ENCODE measurements at regions not wholly inside any gene's neighbourhood (a gene's known extent, or its start where the extent isn't known, plus 50 kb on each side); places are given as distances from the start of the nearest gene placed in this dataset.

DNA sequence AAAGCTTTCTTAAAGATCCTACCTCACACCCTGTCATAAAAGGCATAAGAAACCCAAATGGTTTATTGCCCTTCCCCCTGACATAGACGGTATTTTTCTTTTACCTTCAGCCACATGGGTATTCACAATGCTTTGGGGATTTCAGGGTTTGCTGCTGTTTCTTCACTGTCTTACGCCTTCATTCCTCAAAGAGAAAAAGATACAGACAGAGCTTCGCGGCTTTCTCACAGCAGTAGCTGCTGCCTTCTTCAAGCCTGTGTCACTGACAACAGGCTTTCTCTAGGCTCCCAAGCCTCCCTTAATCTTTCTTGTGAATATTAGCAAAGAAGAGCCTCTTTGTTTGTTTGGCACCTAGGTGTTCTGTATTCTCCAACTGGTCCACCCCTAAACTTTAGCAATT lies 197.4 kb upstream of the ARID2 start:
- Mint-ChIP-seq H3K4me3 (no peak overlapping the region), H3K9me3 (no peaks in the 10 kb centered on the region), H3K4me1 (no peaks in the 10 kb centered on the region), H3K36me3 (ENCODE audit: insufficient read depth) (no peaks in the 10 kb centered on the region), H3K27me3 (peaks cover 21% of the 10 kb centered on the region), H3K27ac (ENCODE audit: low read depth) (no peak overlapping the region)
- no peak for DNase-seq (ENCODE audit: low spot score in 2 of 2)
- ATAC-seq (replicated peaks; ENCODE audit: extremely low read depth, poor library complexity, severe bottlenecking), result no peak

- Mint-ChIP-seq H3K9me3 (no peaks in the 10 kb centered on the region), H3K4me3 (no peak overlapping the region), H3K27me3 (peaks cover 23% of the 10 kb centered on the region), H3K36me3 (ENCODE audit: insufficient read depth) (no peaks in the 10 kb centered on the region), H3K4me1 (no peaks in the 10 kb centered on the region), H3K27ac (ENCODE audit: low read depth) (no peak overlapping the region)
- no peak for DNase-seq (ENCODE audit: low spot score in 2 of 2)
- ATAC-seq (replicated peaks; ENCODE audit: extremely low read depth, poor library complexity, severe bottlenecking), result no peak
Measured at GRCh38 chr12:45535610-45536180, 193.8 kb upstream of the ARID2 start.

DNA sequence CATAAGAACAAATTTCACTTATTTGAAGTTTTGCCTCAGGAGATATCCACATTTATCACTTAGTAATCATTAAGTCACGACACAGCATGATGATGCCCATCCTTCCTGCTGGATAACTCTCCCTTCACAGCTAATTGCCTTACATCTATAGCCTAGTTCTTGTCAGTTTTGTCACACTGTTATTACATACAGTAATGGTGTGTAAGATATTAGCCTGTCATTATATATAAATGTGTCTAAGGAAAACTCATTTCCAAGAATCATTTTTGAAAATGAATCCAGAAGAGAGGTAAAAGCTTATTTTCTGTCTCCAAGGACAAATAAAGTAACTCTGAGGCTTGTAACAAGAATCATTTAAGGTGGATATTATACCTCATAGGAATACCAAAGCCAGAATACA lies 193.2 kb upstream of the ARID2 start:
- no peaks in the 10 kb centered on the region for H3K4me1 Mint-ChIP-seq
- H3K36me3 Mint-ChIP-seq (ENCODE audit: insufficient read depth), result no peaks in the 10 kb centered on the region
- H3K9me3 Mint-ChIP-seq, result no peaks in the 10 kb centered on the region
- peaks cover 23% of the 10 kb centered on the region for H3K27me3 Mint-ChIP-seq
- DNase-seq (ENCODE audit: low spot score in 2 of 2), result no peak
- no peak overlapping the region for H3K4me3 Mint-ChIP-seq
- ATAC-seq (replicated peaks; ENCODE audit: extremely low read depth, poor library complexity, severe bottlenecking), result no peak
- H3K27ac Mint-ChIP-seq (ENCODE audit: low read depth), result no peak overlapping the region

GRCh38 chr12:45540661-45541341 lies 188.7 kb upstream of the ARID2 start:
- no peak for ATAC-seq (replicated peaks; ENCODE audit: extremely low read depth, poor library complexity, severe bottlenecking)

DNA sequence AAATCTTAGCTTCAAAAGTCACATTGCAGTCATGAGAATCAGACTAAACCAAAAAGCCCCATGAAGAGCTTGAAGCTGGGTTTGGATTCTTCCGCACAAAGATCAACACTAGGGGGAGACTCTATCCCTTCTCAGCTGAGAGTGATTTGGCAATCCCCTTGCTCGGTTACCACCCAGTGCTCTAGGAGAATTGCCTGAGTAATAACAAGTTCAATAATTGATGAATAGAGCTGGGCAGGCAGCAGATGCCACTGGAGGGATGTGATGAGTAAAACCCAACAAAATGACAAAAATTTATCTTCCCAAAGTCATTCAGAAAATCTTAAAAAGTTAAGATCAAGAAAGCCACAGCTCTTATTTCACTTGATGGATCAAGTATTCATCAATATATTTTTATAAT lies 185.6 kb upstream of the ARID2 start:
- ATAC-seq (replicated peaks; ENCODE audit: extremely low read depth, poor library complexity, severe bottlenecking) (peak; percentile 86), DNase-seq (ENCODE audit: low spot score in 2 of 2) (peak in 1 of 2 donors; percentile 35)
- H3K36me3 Mint-ChIP-seq (ENCODE audit: insufficient read depth), result no peaks in the 10 kb centered on the region
- H3K4me3 Mint-ChIP-seq, result no peak overlapping the region
- no peaks in the 10 kb centered on the region for H3K27me3 Mint-ChIP-seq
- H3K4me1 Mint-ChIP-seq, result no peaks in the 10 kb centered on the region
- no peak overlapping the region for H3K27ac Mint-ChIP-seq (ENCODE audit: low read depth)
- H3K9me3 Mint-ChIP-seq, result no peaks in the 10 kb centered on the region

More at GRCh38 chr12:45540661-45541341, 188.7 kb upstream of the ARID2 start:
- no peak for DNase-seq (ENCODE audit: low spot score in 2 of 2)
- Mint-ChIP-seq H3K27me3 (peaks cover 14% of the 10 kb centered on the region), H3K9me3 (no peaks in the 10 kb centered on the region), H3K4me3 (no peak overlapping the region), H3K36me3 (ENCODE audit: insufficient read depth) (no peaks in the 10 kb centered on the region), H3K27ac (ENCODE audit: low read depth) (no peak overlapping the region), H3K4me1 (no peaks in the 10 kb centered on the region)

DNA sequence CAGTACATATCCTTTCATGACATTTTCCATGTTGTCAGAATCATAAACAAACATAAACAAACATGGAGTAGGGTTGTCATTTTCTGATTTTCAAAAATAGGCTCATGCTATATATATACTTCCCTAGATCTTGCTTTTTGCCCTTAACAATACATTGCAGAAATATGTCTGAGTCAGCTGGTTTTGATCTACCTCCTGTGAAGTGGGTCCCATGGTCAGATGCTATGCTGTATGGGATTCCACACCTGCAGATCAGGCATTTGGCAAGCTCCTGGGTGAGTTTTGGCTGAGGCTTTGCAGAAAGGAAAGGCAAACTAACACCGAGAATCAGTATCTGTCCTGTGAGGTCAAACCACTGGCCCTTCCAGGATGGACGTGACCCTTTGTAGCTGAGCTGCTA lies 183.0 kb upstream of the ARID2 start:
- no peaks in the 10 kb centered on the region for H3K27me3 Mint-ChIP-seq
- H3K27ac Mint-ChIP-seq (ENCODE audit: low read depth), result no peak overlapping the region
- no peaks in the 10 kb centered on the region for H3K36me3 Mint-ChIP-seq (ENCODE audit: insufficient read depth)
- DNase-seq (ENCODE audit: low spot score in 2 of 2) (no peak), ATAC-seq (replicated peaks; ENCODE audit: extremely low read depth, poor library complexity, severe bottlenecking) (no peak)
- no peak overlapping the region for H3K4me3 Mint-ChIP-seq
- H3K9me3 Mint-ChIP-seq, result no peaks in the 10 kb centered on the region
- no peaks in the 10 kb centered on the region for H3K4me1 Mint-ChIP-seq

DNA sequence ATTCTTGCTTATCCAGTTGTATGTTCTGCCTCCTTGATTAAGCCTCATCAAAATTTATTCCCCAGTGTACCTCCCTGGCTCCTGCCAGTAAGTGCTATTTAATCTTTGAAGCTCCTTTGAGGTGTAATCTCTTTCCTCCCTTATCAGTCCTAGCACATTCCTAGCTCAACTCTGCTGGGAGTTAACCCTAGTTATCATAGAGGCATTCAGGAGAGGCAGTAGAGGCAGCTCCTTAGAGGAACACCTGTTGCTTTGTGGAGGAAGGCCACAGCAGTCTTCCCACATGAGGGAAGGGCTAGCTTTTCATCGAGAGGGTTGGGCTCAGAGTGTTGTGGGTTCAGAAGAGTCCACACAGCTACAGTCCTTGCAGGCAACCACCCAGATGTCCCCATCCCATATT lies 182.4 kb upstream of the ARID2 start:
- DNase-seq (ENCODE audit: low spot score in 2 of 2) (no peak), ATAC-seq (replicated peaks; ENCODE audit: extremely low read depth, poor library complexity, severe bottlenecking) (no peak)
- H3K36me3 Mint-ChIP-seq (ENCODE audit: insufficient read depth), result no peaks in the 10 kb centered on the region
- no peak overlapping the region for H3K27ac Mint-ChIP-seq (ENCODE audit: low read depth)
- H3K27me3 Mint-ChIP-seq, result no peaks in the 10 kb centered on the region
- no peaks in the 10 kb centered on the region for H3K9me3 Mint-ChIP-seq
- no peak overlapping the region for H3K4me3 Mint-ChIP-seq
- H3K4me1 Mint-ChIP-seq, result no peaks in the 10 kb centered on the region

DNA sequence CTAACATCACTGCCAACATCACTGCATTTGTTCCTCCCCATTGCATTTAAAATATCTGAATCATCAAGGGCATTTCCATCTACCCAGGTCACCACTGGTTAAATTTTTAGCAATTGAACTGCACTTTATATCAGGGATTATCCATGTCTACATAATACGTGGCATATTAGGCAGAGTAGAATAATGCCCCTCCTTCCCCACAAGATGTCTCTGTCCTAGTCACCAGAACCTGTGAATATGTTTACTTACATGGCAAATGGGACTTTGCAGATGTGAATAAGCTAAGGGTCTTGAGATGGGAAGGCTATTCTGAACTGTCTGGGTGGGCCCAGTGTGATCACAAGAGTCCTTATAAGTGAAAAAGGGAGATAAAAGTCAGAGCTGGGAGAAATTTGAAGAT lies 181.7 kb upstream of the ARID2 start:
- no peak for ATAC-seq (replicated peaks; ENCODE audit: extremely low read depth, poor library complexity, severe bottlenecking)
- H3K9me3 Mint-ChIP-seq, result no peaks in the 10 kb centered on the region
- H3K4me1 Mint-ChIP-seq, result no peaks in the 10 kb centered on the region
- H3K27me3 Mint-ChIP-seq, result no peaks in the 10 kb centered on the region
- H3K4me3 Mint-ChIP-seq, result no peak overlapping the region
- DNase-seq (ENCODE audit: low spot score in 2 of 2), result no peak
- H3K36me3 Mint-ChIP-seq (ENCODE audit: insufficient read depth), result no peaks in the 10 kb centered on the region
- no peak overlapping the region for H3K27ac Mint-ChIP-seq (ENCODE audit: low read depth)

GRCh38 chr12:45548426-45548825 lies 181.1 kb upstream of the ARID2 start:
- H3K27ac Mint-ChIP-seq (ENCODE audit: low read depth), result no peak overlapping the region
- ATAC-seq (replicated peaks; ENCODE audit: extremely low read depth, poor library complexity, severe bottlenecking) (no peak), DNase-seq (ENCODE audit: low spot score in 2 of 2) (no peak)
- no peaks in the 10 kb centered on the region for H3K36me3 Mint-ChIP-seq (ENCODE audit: insufficient read depth)
- H3K4me1 Mint-ChIP-seq, result no peaks in the 10 kb centered on the region
- no peaks in the 10 kb centered on the region for H3K9me3 Mint-ChIP-seq
- no peak overlapping the region for H3K4me3 Mint-ChIP-seq
- H3K27me3 Mint-ChIP-seq, result no peaks in the 10 kb centered on the region

GRCh38 chr12:45549337-45549902 lies 180.1 kb upstream of the ARID2 start:
- Mint-ChIP-seq H3K4me3 (no peak overlapping the region), H3K27me3 (peaks cover under 1% of the 10 kb centered on the region), H3K27ac (ENCODE audit: low read depth) (no peak overlapping the region), H3K9me3 (no peaks in the 10 kb centered on the region), H3K4me1 (no peaks in the 10 kb centered on the region), H3K36me3 (ENCODE audit: insufficient read depth) (no peaks in the 10 kb centered on the region)
- ATAC-seq (replicated peaks; ENCODE audit: extremely low read depth, poor library complexity, severe bottlenecking) (no peak), DNase-seq (ENCODE audit: low spot score in 2 of 2) (no peak)

DNA sequence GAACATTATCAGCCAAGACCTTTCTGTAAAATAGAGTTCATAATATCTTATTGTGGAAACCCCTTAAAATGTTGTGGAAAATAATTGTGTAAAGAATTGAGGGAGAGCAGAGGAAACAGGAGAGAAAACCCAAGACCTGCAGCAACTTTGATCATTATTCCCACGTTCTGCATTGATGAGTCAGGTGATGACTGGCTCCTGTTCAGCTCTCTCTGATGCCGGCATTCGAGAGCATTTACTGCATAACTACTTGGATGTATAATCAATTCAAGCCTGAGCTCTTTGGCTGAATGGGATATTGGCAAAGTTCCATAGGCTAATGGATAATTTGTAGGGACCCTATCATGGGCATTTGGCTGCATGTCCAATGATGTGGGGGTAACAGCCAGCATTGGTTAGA lies 176.3 kb upstream of the ARID2 start:
- Mint-ChIP-seq H3K27me3 (peaks cover 10% of the 10 kb centered on the region), H3K36me3 (ENCODE audit: insufficient read depth) (no peaks in the 10 kb centered on the region)

GRCh38 chr12:45557016-45557415 lies 172.5 kb upstream of the ARID2 start:
- no peak overlapping the region for H3K27ac Mint-ChIP-seq (ENCODE audit: low read depth)
- no peak overlapping the region for H3K4me3 Mint-ChIP-seq
- no peaks in the 10 kb centered on the region for H3K9me3 Mint-ChIP-seq

More for the DNA sequence above, 176.3 kb upstream of the ARID2 start:
- no peaks in the 10 kb centered on the region for H3K9me3 Mint-ChIP-seq
- no peak for ATAC-seq (replicated peaks; ENCODE audit: extremely low read depth, poor library complexity, severe bottlenecking)
- H3K4me1 Mint-ChIP-seq, result no peaks in the 10 kb centered on the region
- no peak overlapping the region for H3K27ac Mint-ChIP-seq (ENCODE audit: low read depth)
- DNase-seq (ENCODE audit: low spot score in 2 of 2), result no peak
- no peak overlapping the region for H3K4me3 Mint-ChIP-seq

GRCh38 chr12:45558353-45558752 lies 171.2 kb upstream of the ARID2 start:
- H3K4me1 Mint-ChIP-seq, result no peaks in the 10 kb centered on the region
- DNase-seq (ENCODE audit: low spot score in 2 of 2) (no peak), ATAC-seq (replicated peaks; ENCODE audit: extremely low read depth, poor library complexity, severe bottlenecking) (no peak)
- no peak overlapping the region for H3K4me3 Mint-ChIP-seq
- no peaks in the 10 kb centered on the region for H3K36me3 Mint-ChIP-seq (ENCODE audit: insufficient read depth)
- H3K27ac Mint-ChIP-seq (ENCODE audit: low read depth), result no peak overlapping the region
- H3K27me3 Mint-ChIP-seq, result peaks cover 10% of the 10 kb centered on the region
- no peaks in the 10 kb centered on the region for H3K9me3 Mint-ChIP-seq

More at GRCh38 chr12:45557016-45557415, 172.5 kb upstream of the ARID2 start:
- DNase-seq (ENCODE audit: low spot score in 2 of 2) (no peak), ATAC-seq (replicated peaks; ENCODE audit: extremely low read depth, poor library complexity, severe bottlenecking) (no peak)
- Mint-ChIP-seq H3K36me3 (ENCODE audit: insufficient read depth) (no peaks in the 10 kb centered on the region), H3K4me1 (no peaks in the 10 kb centered on the region), H3K27me3 (peaks cover 10% of the 10 kb centered on the region)
